Stimulated activated CD4-positive, alpha-beta T cell treated with anti-CD3 and anti-CD28 coated beads, Interleukin-15, amount 100 ng/mL, for 1 hour (primary cell): ENCODE measurements at regions not wholly inside any gene's neighbourhood (a gene's known extent, or its start where the extent isn't known, plus 50 kb on each side); places are given as distances from the start of the nearest gene placed in this dataset.

Source experiments
- DNase-seq, 2 donors: peaks; one replicate each; pipeline ENCODE4 v3.0.0-alpha.2; 2020; ENCODE audit warnings: low read depth in 1 of 2, low spot score in 1 of 2

GRCh38 chr6:6912817-6913744 is 194.7 kb upstream of the RREB1 start:
- DNase-seq: no peak

- DNase-seq: no peak
These were observed 192.5 kb upstream of the RREB1 start for GRCh38 chr6:6915219-6915618.

- DNase-seq: no peak
These were observed 191.8 kb upstream of the RREB1 start for GRCh38 chr6:6915813-6916547.

GRCh38 chr6:6916598-6916997 is 191.2 kb upstream of the RREB1 start:
- no peak for DNase-seq

GRCh38 chr6:6918216-6918983 is 189.4 kb upstream of the RREB1 start:
- DNase-seq: peak in 1 of 2 donors; percentile 55

GRCh38 chr6:6919173-6919572 is 188.6 kb upstream of the RREB1 start:
- DNase-seq: no peak

- no peak for DNase-seq
These were observed 187.4 kb upstream of the RREB1 start for GRCh38 chr6:6920114-6920986.

GRCh38 chr6:6920987-6921313 is 186.8 kb upstream of the RREB1 start:
- DNase-seq: no peak

GRCh38 chr6:6922166-6922565 is 185.6 kb upstream of the RREB1 start:
- DNase-seq: no peak

GRCh38 chr6:6923605-6924004 is 184.2 kb upstream of the RREB1 start:
- no peak for DNase-seq

- DNase-seq: no peak
These were observed 183.1 kb upstream of the RREB1 start for GRCh38 chr6:6924708-6925107.

GRCh38 chr6:6925391-6926164 is 182.2 kb upstream of the RREB1 start:
- DNase-seq: no peak

GRCh38 chr6:6926856-6927255 is 180.9 kb upstream of the RREB1 start:
- DNase-seq: no peak

- no peak for DNase-seq
These were observed 180.0 kb upstream of the RREB1 start for GRCh38 chr6:6927521-6928361.

GRCh38 chr6:6930223-6930880 is 177.4 kb upstream of the RREB1 start:
- no peak for DNase-seq

- no peak for DNase-seq
These were observed 176.4 kb upstream of the RREB1 start for GRCh38 chr6:6931071-6932025.

GRCh38 chr6:6932341-6932740 is 175.4 kb upstream of the RREB1 start:
- no peak for DNase-seq
